HG03432 (cell line): ENCODE measurements at regions not wholly inside any gene's neighbourhood (a gene's known extent, or its start where the extent isn't known, plus 50 kb on each side); places are given as distances from the start of the nearest gene placed in this dataset.
"Not testable (repeated sequence)": the region's sequence is repeated elsewhere in the genome, so short reads cannot be mapped to it uniquely, and the experiment has no call there.

Experiments
- ATAC-seq: cut with Tn5 transposase; IDR thresholded peaks from one replicate; pipeline ENCODE4 v1.9.1; 2021; ENCODE audit warnings: mild to moderate bottlenecking, moderate library complexity; ENCODE audit not compliant: unreplicated experiment

DNA sequence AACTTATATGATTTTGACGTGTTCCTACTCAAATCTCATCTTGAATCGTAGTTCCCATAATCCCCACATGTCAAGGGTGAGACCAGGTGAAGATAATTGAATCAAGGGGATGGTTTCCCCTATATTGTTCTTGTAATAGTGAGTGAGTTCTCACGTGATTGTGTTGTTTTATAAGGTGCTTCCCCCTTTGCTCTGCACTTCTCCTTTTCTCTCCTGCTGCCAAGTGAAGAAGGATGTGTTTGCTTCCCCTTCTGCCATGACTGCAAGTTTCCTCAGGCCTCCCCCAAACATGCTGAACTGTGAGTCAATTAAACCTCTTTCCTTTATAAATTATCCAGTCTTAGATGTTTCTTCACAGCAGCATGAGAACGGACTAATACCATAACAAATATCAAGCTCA, 83.2 kb downstream of the MANEA start:
- no peak for ATAC-seq

DNA sequence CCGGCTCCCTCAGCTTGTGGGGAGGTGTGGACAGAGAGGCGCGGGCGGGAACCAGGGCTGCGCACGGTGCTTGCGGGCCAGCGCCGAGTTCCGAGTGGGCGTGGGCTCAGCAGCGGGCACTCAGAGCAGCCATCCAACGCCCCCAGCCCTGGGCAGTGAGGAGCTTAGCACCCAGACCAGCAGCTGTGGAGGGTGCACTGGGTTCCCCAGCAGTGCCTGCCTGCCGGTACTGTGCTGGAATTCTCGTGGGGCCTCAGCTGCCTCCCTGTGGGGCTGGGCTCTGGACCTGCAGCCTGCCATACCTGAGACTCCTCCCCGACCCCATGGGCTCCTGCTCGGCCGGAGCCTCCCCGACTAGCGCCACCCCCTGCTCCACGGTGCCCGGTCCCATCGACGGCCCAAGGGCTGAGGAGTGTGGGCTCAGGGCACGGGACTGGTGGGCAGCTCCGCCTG, 92.7 kb downstream of the MANEA start:
- no peak for ATAC-seq

DNA sequence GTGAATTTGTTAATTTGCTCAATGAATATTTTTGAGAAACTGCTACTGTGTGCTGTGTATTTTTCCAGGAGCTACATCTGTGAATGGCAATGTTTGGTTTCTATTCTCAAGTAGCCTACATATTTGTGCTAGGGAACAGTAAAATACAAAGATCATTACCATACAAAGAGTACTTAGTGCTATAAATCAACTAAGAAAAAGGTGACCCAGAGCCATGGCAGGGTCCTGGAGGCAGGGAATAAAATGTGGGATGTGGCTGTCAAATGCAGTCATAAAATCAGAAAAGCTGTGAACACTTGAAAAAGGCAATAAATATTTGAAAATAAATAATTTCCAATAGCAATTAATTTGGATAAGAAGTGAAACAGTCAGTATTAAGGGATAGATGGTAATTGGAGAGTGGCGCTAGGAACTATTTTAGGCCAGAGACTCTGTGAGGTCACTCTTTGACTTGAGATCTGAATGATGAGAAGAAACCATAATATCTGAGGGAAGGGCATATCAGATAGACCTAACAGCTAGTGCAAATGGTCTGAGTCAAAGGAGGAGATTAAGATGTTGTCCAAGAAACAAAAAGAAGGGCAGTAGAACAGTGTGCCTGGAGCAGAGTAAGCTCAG, 98.8 kb downstream of the MANEA start:
- ATAC-seq, result no peak

DNA sequence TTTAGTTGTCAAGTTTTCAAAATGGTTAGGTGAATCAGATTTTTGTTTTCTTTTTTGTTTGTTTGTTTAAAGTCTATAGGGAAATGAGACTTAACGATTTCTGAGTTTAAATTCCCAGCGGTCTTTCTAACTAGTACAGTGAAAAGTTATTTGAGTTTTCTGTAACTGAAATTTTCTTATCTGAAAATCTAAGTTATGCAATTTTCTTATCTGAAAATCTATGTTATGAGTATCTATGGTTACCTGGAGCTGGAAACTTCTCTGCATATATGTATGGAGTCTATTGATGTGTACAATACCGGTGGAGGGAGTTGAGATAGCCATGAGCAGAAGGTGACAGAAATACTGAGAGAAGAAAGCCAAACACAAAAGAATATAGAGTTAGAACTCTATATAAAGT, 102.6 kb downstream of the MANEA start:
- ATAC-seq, result no peak

DNA sequence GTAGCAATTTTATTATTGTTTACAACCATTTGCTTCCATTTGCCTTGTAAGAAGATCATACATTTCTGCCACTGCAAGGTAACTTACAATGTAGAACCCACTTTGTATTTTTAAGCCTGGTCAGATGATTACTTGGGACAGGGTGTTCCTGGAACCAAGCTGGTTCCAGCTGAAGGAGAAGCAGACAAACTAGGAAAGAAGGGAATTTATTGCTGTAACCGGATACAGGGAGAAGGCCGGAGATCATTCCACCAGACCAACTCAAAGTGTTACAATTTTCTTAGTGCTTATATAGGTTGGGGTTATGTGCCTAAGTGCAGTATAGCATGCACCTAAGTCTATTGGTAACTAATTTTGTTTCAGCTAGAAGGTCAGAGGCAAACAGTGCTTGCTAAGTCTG, 104.4 kb downstream of the MANEA start:
- ATAC-seq, result no peak

DNA sequence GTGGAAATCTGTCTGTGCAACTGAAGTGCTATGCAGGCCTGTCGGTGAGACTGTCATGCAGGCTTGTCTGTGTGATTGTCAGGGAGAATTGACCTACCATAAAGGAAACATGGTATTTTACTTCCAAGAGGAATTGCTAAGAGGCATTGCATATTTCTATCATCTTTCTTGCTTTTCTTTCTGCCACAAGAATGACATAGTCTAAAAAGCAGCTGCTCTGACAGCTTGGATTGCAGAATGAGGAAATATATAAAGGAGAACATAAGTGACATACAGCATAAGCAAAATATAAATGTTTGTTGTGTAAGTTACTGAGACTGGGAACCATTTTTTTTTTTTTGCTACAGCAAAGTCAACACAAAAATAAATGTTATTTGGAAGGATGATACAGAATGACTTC, 105.1 kb downstream of the MANEA start:
- no peak for ATAC-seq

DNA sequence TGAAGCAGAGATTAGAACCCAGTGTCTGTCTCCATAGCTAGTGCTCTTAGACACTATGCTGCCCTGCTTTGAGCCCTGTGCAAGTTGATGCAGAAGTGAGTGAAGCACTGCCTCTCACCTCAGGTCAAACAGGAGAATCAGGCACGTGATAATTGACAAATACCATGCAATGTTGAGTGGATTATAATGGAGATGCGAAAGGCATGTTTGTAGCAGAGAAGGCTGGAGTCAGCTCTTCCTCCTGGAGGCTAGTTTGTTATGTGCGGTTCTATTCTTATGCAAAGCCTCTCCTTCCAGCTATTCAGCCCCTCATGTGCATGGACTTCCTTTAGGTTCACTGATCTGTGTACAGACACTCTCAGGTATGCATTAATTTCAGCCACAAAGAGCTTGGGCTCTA, 108.5 kb downstream of the MANEA start:
- ATAC-seq, result no peak

DNA sequence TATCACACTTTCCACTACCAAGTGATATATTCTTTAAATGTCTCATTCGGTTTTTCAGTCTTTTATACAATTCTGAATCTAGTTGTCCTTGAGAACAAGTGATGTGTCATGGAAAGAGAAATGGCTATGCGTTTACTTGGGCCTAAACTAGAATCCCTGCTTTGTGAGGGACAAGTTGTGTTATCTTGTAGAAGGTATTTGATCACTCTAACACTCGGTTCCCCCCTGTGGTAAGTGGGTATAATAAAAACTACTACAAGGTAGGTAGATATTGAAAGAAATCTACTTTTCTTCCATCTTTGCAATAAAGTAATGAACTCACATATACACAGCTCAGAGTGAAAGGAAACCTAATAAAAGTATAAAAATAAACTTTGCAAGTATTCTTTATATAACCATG, 108.9 kb downstream of the MANEA start:
- ATAC-seq, result no peak

DNA sequence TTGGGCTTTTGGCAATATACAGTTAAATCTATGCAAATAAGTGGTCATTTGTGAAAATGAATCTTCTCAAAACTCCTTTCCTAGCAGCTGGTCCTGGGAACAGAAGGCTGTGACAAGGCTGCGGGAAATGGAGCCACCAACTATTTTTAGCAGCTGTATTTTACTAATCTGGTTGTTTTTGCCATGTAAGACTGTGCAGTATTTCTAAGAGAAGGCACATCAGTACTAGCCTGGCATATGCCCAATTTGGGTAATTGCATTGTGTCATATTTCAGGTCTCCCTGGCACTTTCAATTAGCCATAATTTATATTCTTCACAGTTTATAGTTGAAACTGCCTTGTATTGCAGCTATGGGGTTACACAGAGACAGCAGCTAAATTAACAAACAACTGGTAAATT, 109.6 kb downstream of the MANEA start:
- ATAC-seq, result no peak

DNA sequence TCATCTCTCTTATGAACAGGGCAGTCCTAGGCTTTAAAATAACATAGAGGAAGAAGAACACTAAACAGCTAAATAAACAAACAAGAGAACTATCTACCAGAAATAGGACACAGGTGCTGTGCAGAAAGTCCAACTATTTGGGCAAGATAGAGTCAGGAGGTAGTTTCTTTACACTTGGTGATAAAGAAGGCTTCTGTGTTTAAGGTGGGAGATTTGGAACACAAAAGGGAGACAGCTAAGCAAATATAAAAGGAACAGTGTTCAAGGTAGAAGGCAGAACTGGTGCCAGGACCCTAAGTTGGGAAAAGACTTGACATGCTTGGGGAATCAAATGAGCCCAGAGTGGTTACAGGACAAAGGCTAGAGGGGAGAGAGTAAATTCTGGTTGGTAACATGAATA, 110.5 kb downstream of the MANEA start:
- no peak for ATAC-seq

DNA sequence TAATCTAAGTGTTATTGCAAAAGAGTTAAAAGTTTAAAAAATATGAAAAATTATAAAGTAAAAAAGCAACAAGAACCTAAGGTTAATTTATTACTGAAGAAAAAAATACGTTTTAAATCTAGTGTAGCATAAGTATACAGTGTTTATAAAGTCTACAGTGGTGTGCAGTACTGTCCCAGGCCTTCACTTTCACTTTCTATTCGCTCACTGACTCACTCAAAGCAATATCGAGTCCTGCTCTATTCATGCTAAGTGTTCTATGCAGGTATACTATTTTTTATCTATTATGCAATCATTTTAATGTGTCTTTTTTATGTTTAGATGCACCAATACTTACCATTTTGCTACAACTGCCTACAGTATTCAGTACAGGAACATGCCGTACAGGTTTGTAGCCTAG, 113.0 kb downstream of the MANEA start:
- ATAC-seq, result peak; percentile 78

DNA sequence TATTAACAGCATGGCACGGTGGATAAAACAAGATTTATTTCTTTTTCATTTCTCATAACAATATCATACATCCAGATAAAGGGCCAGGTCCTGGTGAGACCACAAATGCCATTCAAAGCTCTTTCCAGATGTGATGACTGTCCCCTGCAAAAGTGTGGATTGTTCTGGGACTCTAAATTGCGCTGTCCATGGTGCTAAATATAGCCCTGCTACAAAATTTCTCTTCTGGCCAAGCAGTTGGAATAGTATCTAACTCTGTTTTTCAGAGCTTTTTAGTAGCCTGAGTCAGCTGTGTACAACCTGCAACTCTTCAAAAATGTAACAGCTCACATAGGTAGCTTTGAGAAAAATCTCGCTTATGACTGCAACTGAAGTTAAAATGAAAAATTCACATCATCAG, 115.8 kb downstream of the MANEA start:
- no peak for ATAC-seq

DNA sequence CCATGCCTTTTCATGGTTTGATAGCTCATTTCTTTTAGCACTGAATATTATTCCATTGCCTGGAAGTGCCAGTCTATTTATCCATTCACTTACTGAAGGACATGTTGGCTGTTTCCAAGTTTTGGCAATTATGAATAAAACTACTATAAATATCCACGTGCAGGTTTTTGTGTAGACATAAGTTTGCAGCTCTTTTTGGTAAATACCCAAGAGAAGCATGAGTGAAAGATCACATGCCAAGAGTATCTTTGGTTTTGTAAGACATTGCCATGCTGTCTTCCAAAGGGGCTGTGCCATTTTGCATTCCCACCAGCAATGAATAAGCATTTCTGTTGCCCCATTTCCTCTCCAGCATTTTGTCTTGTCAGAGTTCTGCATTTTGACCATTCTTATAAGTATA, 120.9 kb downstream of the MANEA start:
- no peak for ATAC-seq

DNA sequence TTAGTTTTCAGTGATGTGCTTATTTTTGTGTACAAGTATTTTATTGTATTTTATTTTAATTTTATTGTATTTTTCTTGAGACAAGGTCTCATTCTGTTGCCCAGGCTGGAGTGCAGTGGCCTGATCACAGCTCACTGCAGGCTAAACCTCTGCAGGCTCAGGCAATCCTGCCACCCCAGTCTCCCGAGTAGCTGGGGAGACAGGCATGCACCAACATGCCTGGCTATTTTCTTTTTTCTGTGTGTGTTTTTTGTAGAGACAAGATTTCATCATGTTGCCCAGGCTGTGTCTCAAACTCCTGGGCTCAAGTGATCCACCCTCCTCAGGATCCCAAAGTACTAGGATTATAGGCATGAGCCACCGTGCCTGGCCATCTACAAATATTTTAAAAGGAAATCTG, 146.3 kb downstream of the MANEA start:
- ATAC-seq, result no peak

DNA sequence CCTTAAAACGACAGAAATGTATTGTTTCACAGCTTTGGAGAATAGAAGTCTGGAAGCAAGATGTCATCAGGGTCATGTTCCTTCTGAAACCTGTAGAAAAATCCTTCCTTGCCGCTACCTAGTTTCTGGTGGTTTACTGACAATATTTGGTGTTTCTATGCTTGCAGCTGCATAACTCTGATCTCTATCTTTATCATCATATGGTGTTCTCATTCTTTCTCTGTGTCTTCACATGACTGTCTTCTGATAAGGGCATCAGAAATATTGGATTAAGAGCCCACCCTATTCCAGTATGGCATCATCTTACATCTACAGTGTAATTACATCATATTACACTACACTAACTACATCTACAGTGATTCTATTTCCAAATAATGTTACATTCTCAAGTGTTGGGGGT, 148.0 kb downstream of the MANEA start:
- ATAC-seq, result no peak

DNA sequence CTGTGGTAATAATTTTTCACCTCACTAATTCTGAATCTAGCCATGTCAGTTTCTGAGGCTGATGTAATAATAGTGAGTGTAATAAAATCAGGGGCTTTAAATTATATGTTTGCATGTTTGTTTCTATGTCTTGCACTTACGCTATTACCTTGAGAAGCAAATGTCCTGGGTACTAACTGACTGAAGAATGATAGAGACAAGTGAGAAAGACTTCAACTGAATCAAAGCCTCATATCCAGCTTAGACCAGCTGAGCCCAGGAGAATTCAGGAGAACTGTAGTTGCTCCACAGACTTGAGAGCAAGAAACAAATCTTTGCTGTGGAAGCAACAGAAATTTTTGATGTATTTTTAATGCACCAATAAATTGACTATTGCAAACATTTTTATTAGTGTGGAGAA, 162.8 kb downstream of the MANEA start:
- ATAC-seq, result no peak

DNA sequence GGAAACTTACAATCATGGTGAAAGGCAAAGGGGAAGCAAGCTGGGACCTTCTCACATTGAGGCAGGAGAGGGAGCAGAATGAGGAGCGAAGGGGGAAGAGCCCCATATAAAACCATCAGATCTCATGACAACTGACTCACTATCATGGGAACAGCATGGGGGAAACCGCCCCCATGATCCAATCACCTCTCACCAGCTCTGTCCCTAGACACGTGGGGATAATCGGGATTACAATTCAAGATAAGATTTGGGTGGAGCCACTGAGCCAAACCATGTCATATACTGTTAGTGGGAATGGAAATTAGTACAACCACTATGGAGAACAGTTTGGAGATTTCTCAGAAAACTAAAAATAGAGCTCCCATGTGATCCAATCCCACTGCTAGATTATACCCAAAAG, 163.7 kb downstream of the MANEA start:
- no peak for ATAC-seq

DNA sequence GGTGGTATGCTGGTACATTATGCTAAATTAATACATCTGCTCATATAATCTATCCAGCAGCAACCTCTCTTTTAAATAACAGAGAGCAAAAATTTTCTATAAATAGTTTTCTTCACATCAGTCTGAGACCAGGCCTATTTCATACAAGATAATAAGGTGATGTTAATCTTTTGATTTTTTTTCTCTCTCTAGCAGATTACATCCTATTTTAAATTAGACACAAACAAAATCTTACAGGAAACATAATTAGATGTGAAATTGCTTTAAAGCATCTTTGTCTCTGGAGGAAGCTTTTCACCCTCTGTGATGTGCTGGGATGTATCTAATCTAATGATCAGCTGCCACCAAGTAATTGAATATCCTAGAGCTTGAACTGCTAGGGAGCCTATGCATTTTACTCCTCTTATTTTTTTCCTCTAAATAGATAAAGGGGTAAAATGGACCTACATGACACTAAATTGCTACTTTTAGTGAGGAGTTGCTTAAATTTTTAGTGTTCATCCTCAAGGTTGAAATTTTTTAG, 165.5 kb downstream of the MANEA start:
- no peak for ATAC-seq

DNA sequence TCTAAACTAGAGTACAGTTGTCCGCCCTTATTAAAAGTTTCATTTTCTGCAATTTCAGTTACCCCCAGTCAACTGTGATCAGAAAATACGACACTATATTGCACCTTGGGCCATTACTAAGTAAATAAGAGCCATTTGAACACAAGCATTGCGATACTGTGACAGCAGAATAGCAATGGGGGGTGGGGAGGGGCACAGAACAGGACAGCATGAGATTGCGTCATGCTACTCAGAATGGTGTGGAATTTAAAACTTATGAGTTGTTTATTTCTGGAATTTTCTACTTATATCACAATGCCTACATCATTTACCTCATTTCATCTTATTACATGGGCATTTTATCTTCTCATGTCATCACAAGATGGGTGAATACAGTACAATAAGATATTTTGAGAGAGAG, 166.3 kb downstream of the MANEA start:
- no peak for ATAC-seq

DNA sequence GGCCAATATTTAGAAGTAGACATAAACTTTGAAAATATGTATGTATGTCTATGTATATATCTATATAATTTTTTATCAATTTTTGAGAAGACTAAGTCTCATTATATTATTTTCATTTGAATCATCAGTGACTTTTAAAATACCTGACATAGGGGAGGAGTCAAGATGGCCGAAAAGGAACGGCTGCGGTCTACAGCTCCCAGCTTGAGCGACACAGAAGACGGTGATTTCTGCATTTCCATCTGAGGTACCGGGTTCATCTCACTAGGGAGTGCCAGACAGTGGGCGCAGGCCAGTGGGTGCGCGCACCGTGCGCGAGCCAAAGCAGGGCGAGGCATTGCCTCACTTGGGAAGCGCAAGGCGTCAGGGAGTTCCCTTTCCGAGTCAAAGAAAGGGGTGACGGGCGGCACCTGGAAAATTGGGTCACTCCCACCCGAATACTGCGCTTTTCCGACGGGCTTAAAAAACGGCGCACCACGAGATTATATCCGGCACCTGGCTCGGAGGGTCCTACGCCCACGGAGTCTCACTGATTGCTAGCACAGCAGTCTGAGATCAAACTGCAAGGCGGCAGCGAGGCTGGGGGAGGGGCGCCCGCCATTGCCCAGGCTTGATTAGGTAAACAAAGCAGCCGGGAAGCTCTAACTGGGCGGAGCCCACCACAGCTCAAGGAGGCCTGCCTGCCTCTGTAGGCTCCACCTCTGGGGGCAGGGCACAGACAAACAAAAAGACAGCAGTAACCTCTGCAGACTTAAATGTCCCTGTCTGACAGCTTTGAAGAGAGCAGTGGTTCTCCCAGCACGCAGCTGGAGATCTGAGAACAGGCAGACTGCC, 181.1 kb downstream of the MANEA start:
- ATAC-seq, result not testable (repeated sequence)

DNA sequence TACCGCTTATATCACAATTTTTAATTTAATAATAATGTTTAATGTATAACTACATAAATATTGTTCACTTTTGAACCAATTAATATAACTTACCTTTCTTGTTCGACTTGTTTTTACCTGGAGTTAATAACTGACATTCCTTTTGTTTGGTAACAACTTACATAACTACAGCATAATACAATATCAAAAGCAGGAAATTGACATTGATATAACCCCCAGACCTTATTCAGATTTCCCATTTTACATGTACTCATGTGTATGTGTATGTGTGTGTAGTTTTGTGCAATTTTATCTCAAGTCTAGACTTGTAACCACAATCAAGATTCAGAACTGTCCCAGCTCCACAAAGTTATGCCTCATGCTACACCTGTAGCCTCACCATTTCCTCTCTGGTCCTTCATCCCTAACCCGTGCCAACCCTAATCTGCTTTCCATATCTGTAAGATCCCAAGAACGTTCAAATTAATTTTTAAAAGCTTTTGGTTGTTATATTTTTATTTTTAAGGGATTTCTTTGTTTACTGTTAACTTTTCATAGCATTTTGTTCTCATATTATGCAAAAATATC, 190.6 kb downstream of the MANEA start:
- no peak for ATAC-seq

DNA sequence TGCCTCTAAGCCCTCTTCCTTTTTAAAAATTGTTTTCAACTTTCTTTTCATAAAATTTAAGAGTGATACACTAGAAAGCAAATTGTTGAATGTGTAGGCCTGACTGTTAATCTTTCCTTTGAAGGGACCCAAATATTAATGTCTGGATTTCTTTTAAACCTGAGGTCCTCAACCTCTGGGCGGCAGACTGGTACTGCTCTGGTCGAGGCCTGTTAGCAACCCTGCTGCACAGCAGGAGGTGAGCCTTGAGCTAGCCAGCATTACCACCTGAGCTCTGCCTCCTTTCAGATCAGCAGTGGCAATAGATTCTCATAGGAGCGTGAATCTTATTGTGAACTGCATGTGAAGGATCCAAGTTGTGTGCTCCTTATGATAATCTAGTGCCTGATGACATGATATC, 191.2 kb downstream of the MANEA start:
- ATAC-seq, result peak; percentile 53
